Stomach (tissue), 8 donors: ENCODE measurements at regions not wholly inside any gene's neighbourhood (a gene's known extent, or its start where the extent isn't known, plus 50 kb on each side); places are given as distances from the start of the nearest gene placed in this dataset.
"Not testable (repeated sequence)": the region's sequence is repeated elsewhere in the genome, so short reads cannot be mapped to it uniquely, and the experiment has no call there.

ENCODE experiments used
- DNase-seq, 2 donors: peaks; one replicate each; pipeline versions ENCODE4 v3.0.0 to v3.0.0-alpha.2; 2013 to 2019
- H3K27ac ChIP-seq, 5 donors: fragments of 200-600 bp in 4 of 5; sonication (generic) in 4 of 5; one replicate each; pipeline ENCODE4 v1.5.1; 2013 to 2019; ENCODE audit warnings: mild to moderate bottlenecking in 1 of 5, moderate library complexity in 1 of 5
- H3K27me3 ChIP-seq, 3 donors: fragments of 200-600 bp; sonication (generic); one replicate each; pipeline ENCODE4 v1.5.1; 2017 to 2019; ENCODE audit warnings: mixed run types in 1 of 3
- H3K36me3 ChIP-seq, 4 donors: fragments of 200-600 bp; sonication (generic); 1 replicate in 3 of 4; 2 replicates in 1 of 4; pipeline ENCODE4 v1.5.1; 2016 to 2019
- H3K4me1 ChIP-seq, 4 donors: fragments of 200-600 bp; sonication (generic); one replicate each; pipeline ENCODE4 v1.5.1; 2016 to 2019
- H3K4me3 ChIP-seq, 4 donors: fragments of 200-600 bp; sonication (generic) in 3 of 4; one replicate each; pipeline ENCODE4 v1.5.1; 2016 to 2019; ENCODE audit warnings: mild to moderate bottlenecking in 1 of 4
- H3K9me3 ChIP-seq, 4 donors: fragments of 200-600 bp; sonication (generic); one replicate each; pipeline ENCODE4 v1.5.1; 2016 to 2019
- EP300 ChIP-seq: sonication (generic); formaldehyde crosslinking; IDR thresholded peaks from one replicate; pipeline ENCODE4 v1.6.1; 2017; ENCODE audit warnings: antibody characterized with exemption
- POLR2A ChIP-seq, 4 donors: fragments of 450-650 bp; IDR thresholded peaks; one replicate each; pipeline ENCODE4 v1.6.1; 2016; ENCODE audit warnings: antibody characterized with exemption in 4 of 4, control low read depth in 2 of 4, mild to moderate bottlenecking in 1 of 4, moderate library complexity in 1 of 4
- POLR2AphosphoS5 ChIP-seq, 3 donors: sonication (generic); formaldehyde crosslinking; IDR thresholded peaks; one replicate each; pipeline ENCODE4 v1.6.1; 2016; ENCODE audit warnings: antibody characterized with exemption in 3 of 3
- WGBS, 5 donors: extraction: QIAGEN DNeasy Blood & Tissue Kit in 3 of 5; methylation state at CpG; one replicate each; pipeline versions ENCODE4 v1.1.5 to v1.1.7; 2013 to 2018; 5-methylcytosine and 5-hydroxymethylcytosine counted together
- intact Hi-C: fragments of 100-400 bp; cut with DNase I; formaldehyde crosslinking; loops from one replicate; pipeline ENCODE4 v1.15.1; 2023; ENCODE audit warnings: low total_unique reads
- TF ChIP-seq, protein P1 (sequence below), 7 experiments: fragments of 450-650 bp in 4 of 7; fragments of 200-600 bp in 3 of 7; sonication (generic) in 3 of 7; IDR thresholded peaks; one replicate each; pipeline ENCODE4 v1.5.1; 2016 to 2019; ENCODE audit warnings: antibody characterized with exemption in 7 of 7, control low read depth in 2 of 7, mild to moderate bottlenecking in 1 of 7
- donor health status: healthy with polysubstance abuse.
- donor health status: Bipolar disorder and iron deficiency.
- donor health status: healthy.

DNA sequence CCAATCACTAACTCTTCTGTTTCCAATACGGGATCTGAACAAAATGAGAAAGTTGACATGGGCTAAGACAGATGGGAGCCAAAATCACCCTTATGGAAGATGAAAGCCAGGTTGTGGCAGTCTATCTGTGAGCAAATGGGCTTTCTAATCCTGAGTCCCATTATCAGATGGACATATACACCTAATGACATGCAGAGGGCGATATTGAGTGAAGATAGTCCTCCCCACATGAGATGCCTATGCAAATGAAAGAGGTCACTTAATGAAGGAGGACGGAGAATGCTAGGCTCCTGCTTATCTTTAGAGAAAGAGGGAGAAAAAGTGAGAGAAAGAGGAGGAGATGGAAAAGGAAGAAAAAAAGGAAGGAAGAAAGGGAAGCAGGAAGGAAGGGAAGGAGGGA lies 547.5 kb downstream of the NLGN4X start:
- no peak overlapping the region for H3K4me3 ChIP-seq
- DNase-seq, result peak in 1 of 2 donors; percentile 6
- no peaks in the 10 kb centered on the region for H3K36me3 ChIP-seq
- intact Hi-C loops, result no loop called here
- no peaks in the 10 kb centered on the region for H3K4me1 ChIP-seq
- no peak overlapping the region for H3K27ac ChIP-seq
- 43 to 58% (median 46%) methylated on average over 3 of the region's 3 CpGs for WGBS, 5 donors
- H3K27me3 ChIP-seq, result no peaks in the 10 kb centered on the region
- TF ChIP-seq POLR2AphosphoS5 (IDR thresholded peaks at IDR 0.05), result no peak
- TF ChIP-seq POLR2A (IDR thresholded peaks at IDR 0.05), result no peak
- TF ChIP-seq, protein P1, sequence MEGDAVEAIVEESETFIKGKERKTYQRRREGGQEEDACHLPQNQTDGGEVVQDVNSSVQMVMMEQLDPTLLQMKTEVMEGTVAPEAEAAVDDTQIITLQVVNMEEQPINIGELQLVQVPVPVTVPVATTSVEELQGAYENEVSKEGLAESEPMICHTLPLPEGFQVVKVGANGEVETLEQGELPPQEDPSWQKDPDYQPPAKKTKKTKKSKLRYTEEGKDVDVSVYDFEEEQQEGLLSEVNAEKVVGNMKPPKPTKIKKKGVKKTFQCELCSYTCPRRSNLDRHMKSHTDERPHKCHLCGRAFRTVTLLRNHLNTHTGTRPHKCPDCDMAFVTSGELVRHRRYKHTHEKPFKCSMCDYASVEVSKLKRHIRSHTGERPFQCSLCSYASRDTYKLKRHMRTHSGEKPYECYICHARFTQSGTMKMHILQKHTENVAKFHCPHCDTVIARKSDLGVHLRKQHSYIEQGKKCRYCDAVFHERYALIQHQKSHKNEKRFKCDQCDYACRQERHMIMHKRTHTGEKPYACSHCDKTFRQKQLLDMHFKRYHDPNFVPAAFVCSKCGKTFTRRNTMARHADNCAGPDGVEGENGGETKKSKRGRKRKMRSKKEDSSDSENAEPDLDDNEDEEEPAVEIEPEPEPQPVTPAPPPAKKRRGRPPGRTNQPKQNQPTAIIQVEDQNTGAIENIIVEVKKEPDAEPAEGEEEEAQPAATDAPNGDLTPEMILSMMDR (IDR thresholded peaks at IDR 0.05), result no peak
- TF ChIP-seq EP300, result no peak
- peaks cover 0 to 5% (median 0%) of the 10 kb centered on the region in 4 donors for H3K9me3 ChIP-seq

DNA sequence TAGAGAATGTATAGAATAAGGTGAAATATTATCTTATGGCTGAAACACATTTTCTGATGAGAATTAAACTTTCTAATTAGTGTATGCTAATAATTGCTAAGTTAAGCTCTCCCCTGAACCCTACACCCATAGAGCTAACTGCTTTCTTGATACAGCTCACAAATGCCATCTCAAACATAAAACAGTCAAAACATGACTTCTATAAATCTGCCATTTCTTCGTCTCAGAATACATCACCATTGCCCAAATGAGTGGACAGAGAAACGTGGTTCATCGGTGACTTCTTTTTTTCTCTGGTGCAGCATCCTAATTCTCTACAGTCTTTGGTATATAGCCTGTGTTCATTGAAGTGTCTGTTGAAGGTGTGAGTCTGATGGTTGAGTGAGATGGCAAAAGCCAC lies 554.6 kb downstream of the NLGN4X start:
- no peaks in the 10 kb centered on the region for H3K4me1 ChIP-seq
- DNase-seq, result no peak
- intact Hi-C loops, result no loop called here
- H3K27me3 ChIP-seq, result no peaks in the 10 kb centered on the region
- WGBS, 5 donors, result 70 to 89% (median 81%) methylated on average over 3 of the region's 3 CpGs
- H3K9me3 ChIP-seq, result peaks cover 0 to 4% (median 2%) of the 10 kb centered on the region in 4 donors
- TF ChIP-seq, protein P1 (IDR thresholded peaks at IDR 0.05), result no peak
- no peak for TF ChIP-seq EP300
- no peak for TF ChIP-seq POLR2AphosphoS5 (IDR thresholded peaks at IDR 0.05)
- TF ChIP-seq POLR2A (IDR thresholded peaks at IDR 0.05), result no peak
- no peak overlapping the region for H3K4me3 ChIP-seq
- no peak overlapping the region for H3K27ac ChIP-seq
- no peaks in the 10 kb centered on the region for H3K36me3 ChIP-seq

DNA sequence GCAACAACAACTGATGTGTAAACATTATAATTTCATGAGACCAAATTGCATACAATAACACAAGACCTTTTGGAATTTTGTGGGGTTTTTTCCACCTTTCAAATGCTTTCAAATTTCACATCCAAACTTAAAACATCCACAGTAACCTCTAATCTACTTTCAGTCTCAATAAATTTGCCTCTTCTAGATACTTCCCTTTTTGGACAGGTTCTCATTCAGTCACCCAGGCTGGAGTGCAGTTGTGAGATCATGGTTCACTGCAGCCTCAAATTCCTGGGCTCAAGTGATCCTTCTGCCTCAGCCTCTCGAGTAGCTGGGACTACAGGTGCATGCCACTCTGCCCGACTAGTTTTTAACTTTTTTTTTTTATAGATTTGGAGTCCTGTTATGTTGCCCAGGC lies 556.6 kb downstream of the NLGN4X start:
- Histone ChIP-seq H3K9me3 (peaks cover 0 to 8% (median 2%) of the 10 kb centered on the region in 4 donors), H3K27me3 (no peaks in the 10 kb centered on the region), H3K4me3 (no peak overlapping the region), H3K36me3 (no peaks in the 10 kb centered on the region), H3K4me1 (no peaks in the 10 kb centered on the region), H3K27ac (no peak overlapping the region)
- DNase-seq, result no peak
- WGBS, 5 donors, result 53 to 77% (median 62%) methylated on average over 2 of the region's 2 CpGs
- TF ChIP-seq POLR2AphosphoS5 (IDR thresholded peaks at IDR 0.05) (no peak), POLR2A (IDR thresholded peaks at IDR 0.05) (no peak), EP300 (no peak)
- TF ChIP-seq, protein P1 (IDR thresholded peaks at IDR 0.05), result no peak
- intact Hi-C loops, result no loop called here

DNA sequence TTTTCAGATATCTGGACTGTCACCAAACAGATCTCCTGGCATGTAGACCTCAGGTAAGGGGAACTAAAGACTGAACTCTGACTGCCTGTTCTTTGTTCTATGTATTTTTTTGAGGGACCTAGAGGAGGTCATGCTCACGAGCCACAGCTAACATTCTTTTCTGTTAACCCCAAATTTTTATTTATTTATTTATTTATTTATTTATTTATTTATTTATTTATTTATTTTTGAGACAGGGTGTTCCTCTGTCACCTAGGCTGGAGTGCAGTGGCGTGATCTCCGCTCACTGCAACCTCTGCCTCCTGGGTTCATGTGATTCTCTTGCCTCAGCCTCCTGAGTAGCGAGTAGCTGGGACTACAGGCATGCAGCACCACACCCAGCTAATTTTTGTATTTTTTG lies 562.0 kb downstream of the NLGN4X start:
- WGBS, 5 donors, result 69 to 82% (median 73%) methylated on average over 4 of the region's 4 CpGs
- H3K9me3 ChIP-seq, H3K4me3 ChIP-seq, H3K27ac ChIP-seq, intact Hi-C loops, H3K27me3 ChIP-seq, H3K36me3 ChIP-seq, DNase-seq, H3K4me1 ChIP-seq: not testable (repeated sequence)

DNA sequence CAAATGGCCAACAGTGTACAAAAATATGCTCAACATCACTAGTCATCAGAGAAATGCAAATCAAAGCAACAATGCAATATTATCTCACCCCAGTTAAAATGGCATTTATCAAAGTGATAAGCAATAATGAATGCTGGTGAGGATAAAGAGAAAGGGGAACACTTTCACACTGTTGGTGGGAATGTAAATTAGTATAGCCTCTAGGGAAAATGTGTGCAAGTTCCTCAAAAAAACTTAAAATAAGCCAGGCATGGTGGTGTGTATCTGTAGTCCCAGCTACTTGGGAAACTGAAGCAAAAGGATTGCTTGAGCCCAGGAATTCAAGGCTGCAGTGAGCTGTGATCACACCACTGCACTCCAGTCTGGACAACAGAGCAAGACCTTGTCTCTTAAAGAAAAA lies 572.1 kb downstream of the NLGN4X start:
- Histone ChIP-seq H3K36me3 (no peaks in the 10 kb centered on the region), H3K9me3 (peaks cover 0 to 15% (median 4%) of the 10 kb centered on the region in 4 donors), H3K27me3 (no peaks in the 10 kb centered on the region), H3K27ac (no peak overlapping the region), H3K4me1 (no peaks in the 10 kb centered on the region), H3K4me3 (no peak overlapping the region)
- no peak for DNase-seq
- intact Hi-C loops, result no loop called here
- TF ChIP-seq, protein P1 (IDR thresholded peaks at IDR 0.05), result no peak
- TF ChIP-seq POLR2AphosphoS5 (IDR thresholded peaks at IDR 0.05), result no peak
- TF ChIP-seq EP300, result no peak
- no peak for TF ChIP-seq POLR2A (IDR thresholded peaks at IDR 0.05)
